ENCODE measurements at regions not wholly inside any gene's neighbourhood (a gene's known extent, or its start where the extent isn't known, plus 50 kb on each side); places are given as distances from the start of the nearest gene placed in this dataset.

DNA sequence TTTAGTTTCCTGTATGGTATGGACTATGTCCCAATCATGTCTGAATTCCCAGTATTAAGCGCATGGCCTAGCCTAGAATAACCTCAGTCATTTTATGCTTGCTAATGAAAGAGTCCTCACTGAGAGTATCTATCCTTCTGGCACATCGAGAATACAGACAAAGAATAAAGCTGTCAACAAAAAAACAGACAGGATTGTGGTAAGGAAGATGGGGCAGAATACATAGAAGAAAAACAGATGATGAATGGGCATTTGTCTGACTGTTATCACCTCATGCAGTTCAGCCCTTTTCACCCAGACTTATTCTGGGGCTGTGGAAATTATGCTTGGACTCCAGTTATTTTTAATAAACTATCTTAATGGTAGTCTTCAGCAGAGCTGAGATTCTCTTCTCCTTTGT is 363.8 kb upstream of the TNC start:
- H2AFZ ChIP-seq (ENCODE audit: low read length) = no peak overlapping the region
- FAIRE-seq (no peak), ATAC-seq (no peak), DNase-seq (ENCODE audit: low spot score) (no peak)
- H3K27ac ChIP-seq (ENCODE audit: extremely low read length, insufficient read depth, low read length) = no peak overlapping the region
- POLR2A ChIA-PET = no interaction called here
- no peaks in the 10 kb centered on the region for H3K36me3 ChIP-seq (replicated peaks in 1 of 2; ENCODE audit: control insufficient read depth in 1 of 2, insufficient read depth in 2 of 2, low read length in 2 of 2)
- no peaks in the 10 kb centered on the region for H3K4me1 ChIP-seq (ENCODE audit: insufficient read depth, low read length)
- no peak for TF ChIP-seq ZNF775 (CRISPR knock-in tag; IDR thresholded peaks at IDR 0.05; ENCODE audit: borderline replicate concordance)
- TF ChIP-seq TARDBP (CRISPR knock-in tag; IDR thresholded peaks at IDR 0.05) = no peak
- peaks cover 0 to 5% of the 10 kb centered on the region in 2 experiments; a peak in 1 of 5 replicates for H3K27me3 ChIP-seq (ENCODE audit: control insufficient read depth in 1 of 2, insufficient read depth in 2 of 2, low read length in 2 of 2)
- in situ Hi-C loops (cut with HindIII; ENCODE audit: extremely low pct_ligation_motif_present, low pct_unique_long_range_greater_than_20kb) (no loop called here), intact Hi-C loops (cut with micrococcal nuclease; ENCODE audit: unreplicated experiment) (no loop called here)
- no peaks in the 10 kb centered on the region for H3K79me2 ChIP-seq (ENCODE audit: insufficient read depth, low read length)
- H3K9me3 ChIP-seq (ENCODE audit: low read length) = no peaks in the 10 kb centered on the region
- no peak overlapping the region for H3K4me3 ChIP-seq (replicated peaks in 1 of 3; ENCODE audit: insufficient read depth in 1 of 3, low read depth in 2 of 3, low read length in 3 of 3)
- BruUV-seq (replicated peaks) = no TSS peak
- no peaks in the 10 kb centered on the region for H4K20me1 ChIP-seq (ENCODE audit: insufficient read depth, low read length)
- H3K4me2 ChIP-seq (ENCODE audit: low read depth, low read length) = no peak overlapping the region
- CTCF ChIA-PET (ENCODE audit: low intra/inter-chr PET ratio, low total read pairs) = no interaction called here
- 43% methylated on average over 2 of the region's 2 CpGs for WGBS (ENCODE audit: low lambda C conversion rate)
- H3K9ac ChIP-seq (ENCODE audit: insufficient read depth, low read depth, low read length) = no peak overlapping the region

DNA sequence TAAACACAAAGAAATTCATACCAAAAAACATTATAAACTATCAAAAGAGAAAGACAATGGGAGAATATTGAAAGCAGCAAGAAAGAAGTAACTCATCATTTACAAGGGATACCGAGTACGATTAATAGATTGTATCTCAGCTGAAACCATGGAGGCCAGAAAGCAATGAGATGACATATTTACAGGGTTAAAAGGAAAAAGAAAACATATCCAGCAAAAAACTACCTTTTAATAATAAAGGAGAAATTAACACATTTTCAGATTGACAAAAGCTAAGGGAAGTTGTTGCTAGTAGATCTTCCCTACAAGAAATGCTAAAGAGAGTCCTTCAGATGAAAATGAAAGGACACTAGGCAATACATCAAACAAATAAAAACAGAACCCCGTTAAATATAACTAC is 364.8 kb upstream of the TNC start:
- FAIRE-seq (no peak), DNase-seq (ENCODE audit: low spot score) (no peak), ATAC-seq (no peak)
- POLR2A ChIA-PET = no interaction called here
- Histone ChIP-seq H3K4me2 (ENCODE audit: low read depth, low read length) (no peak overlapping the region), H3K4me3 (replicated peaks in 1 of 3; ENCODE audit: insufficient read depth in 1 of 3, low read depth in 2 of 3, low read length in 3 of 3) (no peak overlapping the region), H3K9me3 (ENCODE audit: low read length) (no peaks in the 10 kb centered on the region), H3K27ac (ENCODE audit: extremely low read length, insufficient read depth, low read length) (no peak overlapping the region), H3K36me3 (replicated peaks in 1 of 2; ENCODE audit: control insufficient read depth in 1 of 2, insufficient read depth in 2 of 2, low read length in 2 of 2) (no peaks in the 10 kb centered on the region), H3K4me1 (ENCODE audit: insufficient read depth, low read length) (no peaks in the 10 kb centered on the region), H2AFZ (ENCODE audit: low read length) (no peak overlapping the region), H3K27me3 (ENCODE audit: control insufficient read depth in 1 of 2, insufficient read depth in 2 of 2, low read length in 2 of 2) (peaks cover 0 to 7% of the 10 kb centered on the region in 2 experiments; a peak in 1 of 5 replicates), H4K20me1 (ENCODE audit: insufficient read depth, low read length) (no peaks in the 10 kb centered on the region), H3K9ac (ENCODE audit: insufficient read depth, low read depth, low read length) (no peak overlapping the region), H3K79me2 (ENCODE audit: insufficient read depth, low read length) (no peaks in the 10 kb centered on the region)
- in situ Hi-C loops (cut with HindIII; ENCODE audit: extremely low pct_ligation_motif_present, low pct_unique_long_range_greater_than_20kb) = no loop called here
- intact Hi-C loops (cut with micrococcal nuclease; ENCODE audit: unreplicated experiment) = no loop called here
- 39% methylated on average over 3 of the region's 3 CpGs for WGBS (ENCODE audit: low lambda C conversion rate)
- CTCF ChIA-PET (ENCODE audit: low intra/inter-chr PET ratio, low total read pairs) = no interaction called here
- TF ChIP-seq WIZ (CRISPR knock-in tag; IDR thresholded peaks at IDR 0.05) (no peak), SRSF9 (IDR thresholded peaks at IDR 0.05; ENCODE audit: borderline replicate concordance, insufficient read depth, low read depth, low read length, poor library complexity, severe bottlenecking) (no peak), ZNF850 (CRISPR knock-in tag; conservative IDR thresholded peaks at IDR 0.05) (no peak), PHF21A (CRISPR knock-in tag; IDR thresholded peaks at IDR 0.05) (no peak), ZSCAN21 (CRISPR knock-in tag; IDR thresholded peaks at IDR 0.05; ENCODE audit: borderline replicate concordance) (no peak)
- TF ChIP-seq, protein P1, sequence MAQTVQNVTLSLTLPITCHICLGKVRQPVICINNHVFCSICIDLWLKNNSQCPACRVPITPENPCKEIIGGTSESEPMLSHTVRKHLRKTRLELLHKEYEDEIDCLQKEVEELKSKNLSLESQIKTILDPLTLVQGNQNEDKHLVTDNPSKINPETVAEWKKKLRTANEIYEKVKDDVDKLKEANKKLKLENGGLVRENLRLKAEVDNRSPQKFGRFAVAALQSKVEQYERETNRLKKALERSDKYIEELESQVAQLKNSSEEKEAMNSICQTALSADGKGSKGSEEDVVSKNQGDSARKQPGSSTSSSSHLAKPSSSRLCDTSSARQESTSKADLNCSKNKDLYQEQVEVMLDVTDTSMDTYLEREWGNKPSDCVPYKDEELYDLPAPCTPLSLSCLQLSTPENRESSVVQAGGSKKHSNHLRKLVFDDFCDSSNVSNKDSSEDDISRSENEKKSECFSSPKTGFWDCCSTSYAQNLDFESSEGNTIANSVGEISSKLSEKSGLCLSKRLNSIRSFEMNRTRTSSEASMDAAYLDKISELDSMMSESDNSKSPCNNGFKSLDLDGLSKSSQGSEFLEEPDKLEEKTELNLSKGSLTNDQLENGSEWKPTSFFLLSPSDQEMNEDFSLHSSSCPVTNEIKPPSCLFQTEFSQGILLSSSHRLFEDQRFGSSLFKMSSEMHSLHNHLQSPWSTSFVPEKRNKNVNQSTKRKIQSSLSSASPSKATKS (CRISPR knock-in tag; IDR thresholded peaks at IDR 0.05) = no peak
- no TSS peak for BruUV-seq (replicated peaks)
